Cardiac fibroblast (primary cell): ENCODE measurements at regions not wholly inside any gene's neighbourhood (a gene's known extent, or its start where the extent isn't known, plus 50 kb on each side); places are given as distances from the start of the nearest gene placed in this dataset.
A peak's percentile ranks its signal among the peaks of the same experiment; 100 is the strongest.

Source experiments
- DNase-seq, 2 donors: peaks; one replicate each; pipeline versions ENCODE4 v3.0.0 to v3.0.0-alpha.2; 2010; ENCODE audit warnings: low read depth in 2 of 2
- H3K4me3 ChIP-seq, 2 donors: replicated peaks in 1 of 2; 1 replicate in 1 of 2; 2 replicates in 1 of 2; pipeline ENCODE4 v1.5.1; 2011; ENCODE audit warnings: low read depth in 2 of 2, low read length in 2 of 2, mild to moderate bottlenecking in 2 of 2, moderate library complexity in 1 of 2
- TF ChIP-seq, protein P1 (sequence below): IDR thresholded peaks from one replicate; pipeline ENCODE4 v1.5.1; 2011; ENCODE audit warnings: low read depth, mild to moderate bottlenecking, low read length, inconsistent platforms

DNA sequence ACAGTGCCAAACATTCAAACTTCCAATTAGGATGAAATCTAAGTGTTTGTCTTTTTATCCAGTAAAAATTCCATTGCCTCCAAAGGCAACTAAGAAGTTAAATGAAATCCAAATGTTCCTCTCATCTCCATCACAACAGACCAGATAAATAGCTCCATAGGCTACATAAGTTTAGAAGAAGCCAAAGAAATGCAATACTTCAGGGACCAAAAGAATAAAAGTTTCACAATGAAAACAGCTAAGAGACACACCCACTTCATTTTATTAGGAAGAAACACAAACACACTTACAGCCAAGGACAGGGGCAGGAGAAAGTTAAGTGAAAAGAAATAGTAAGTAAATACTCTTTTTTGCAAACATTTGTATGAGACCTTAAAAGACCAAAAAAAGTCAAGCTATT, 88.5 kb upstream of the CCDC150 start:
- peak; percentile 1 to 2 for DNase-seq
- H3K4me3 ChIP-seq, result no peak overlapping the region
- TF ChIP-seq, protein P1, sequence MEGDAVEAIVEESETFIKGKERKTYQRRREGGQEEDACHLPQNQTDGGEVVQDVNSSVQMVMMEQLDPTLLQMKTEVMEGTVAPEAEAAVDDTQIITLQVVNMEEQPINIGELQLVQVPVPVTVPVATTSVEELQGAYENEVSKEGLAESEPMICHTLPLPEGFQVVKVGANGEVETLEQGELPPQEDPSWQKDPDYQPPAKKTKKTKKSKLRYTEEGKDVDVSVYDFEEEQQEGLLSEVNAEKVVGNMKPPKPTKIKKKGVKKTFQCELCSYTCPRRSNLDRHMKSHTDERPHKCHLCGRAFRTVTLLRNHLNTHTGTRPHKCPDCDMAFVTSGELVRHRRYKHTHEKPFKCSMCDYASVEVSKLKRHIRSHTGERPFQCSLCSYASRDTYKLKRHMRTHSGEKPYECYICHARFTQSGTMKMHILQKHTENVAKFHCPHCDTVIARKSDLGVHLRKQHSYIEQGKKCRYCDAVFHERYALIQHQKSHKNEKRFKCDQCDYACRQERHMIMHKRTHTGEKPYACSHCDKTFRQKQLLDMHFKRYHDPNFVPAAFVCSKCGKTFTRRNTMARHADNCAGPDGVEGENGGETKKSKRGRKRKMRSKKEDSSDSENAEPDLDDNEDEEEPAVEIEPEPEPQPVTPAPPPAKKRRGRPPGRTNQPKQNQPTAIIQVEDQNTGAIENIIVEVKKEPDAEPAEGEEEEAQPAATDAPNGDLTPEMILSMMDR, result no peak

- TF ChIP-seq, protein P1, result no peak
- no peak overlapping the region for H3K4me3 ChIP-seq
- no peak for DNase-seq
Measured at GRCh38 chr2:196555161-196555560, 84.4 kb upstream of the CCDC150 start.

DNA sequence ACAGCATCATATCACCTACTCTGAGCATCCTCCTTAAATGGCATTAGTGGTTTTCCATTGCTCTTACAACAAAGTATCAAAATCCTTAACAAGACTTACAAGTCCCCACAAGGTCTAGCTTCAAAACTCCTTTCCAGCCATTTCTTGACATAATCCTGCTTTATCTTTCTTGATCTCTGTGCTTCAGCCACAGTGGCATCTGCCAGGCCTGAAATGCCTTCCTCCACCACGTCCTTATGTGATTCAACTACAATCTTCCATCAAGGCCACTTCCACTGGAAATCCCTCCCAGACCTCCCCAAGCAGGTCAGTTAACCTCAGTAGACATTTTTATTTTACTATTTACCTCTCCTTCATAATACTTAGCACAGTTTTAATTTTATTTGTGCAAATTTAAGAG, 83.8 kb upstream of the CCDC150 start:
- TF ChIP-seq, protein P1, result no peak
- DNase-seq, result no peak
- H3K4me3 ChIP-seq, result no peak overlapping the region

GRCh38 chr2:196558497-196558896, 81.0 kb upstream of the CCDC150 start:
- H3K4me3 ChIP-seq, result no peak overlapping the region
- TF ChIP-seq, protein P1, result no peak
- DNase-seq, result no peak

- TF ChIP-seq, protein P1, result no peak
- DNase-seq, result no peak
- H3K4me3 ChIP-seq, result no peak overlapping the region
Measured at GRCh38 chr2:196563876-196564275, 75.6 kb upstream of the CCDC150 start.

DNA sequence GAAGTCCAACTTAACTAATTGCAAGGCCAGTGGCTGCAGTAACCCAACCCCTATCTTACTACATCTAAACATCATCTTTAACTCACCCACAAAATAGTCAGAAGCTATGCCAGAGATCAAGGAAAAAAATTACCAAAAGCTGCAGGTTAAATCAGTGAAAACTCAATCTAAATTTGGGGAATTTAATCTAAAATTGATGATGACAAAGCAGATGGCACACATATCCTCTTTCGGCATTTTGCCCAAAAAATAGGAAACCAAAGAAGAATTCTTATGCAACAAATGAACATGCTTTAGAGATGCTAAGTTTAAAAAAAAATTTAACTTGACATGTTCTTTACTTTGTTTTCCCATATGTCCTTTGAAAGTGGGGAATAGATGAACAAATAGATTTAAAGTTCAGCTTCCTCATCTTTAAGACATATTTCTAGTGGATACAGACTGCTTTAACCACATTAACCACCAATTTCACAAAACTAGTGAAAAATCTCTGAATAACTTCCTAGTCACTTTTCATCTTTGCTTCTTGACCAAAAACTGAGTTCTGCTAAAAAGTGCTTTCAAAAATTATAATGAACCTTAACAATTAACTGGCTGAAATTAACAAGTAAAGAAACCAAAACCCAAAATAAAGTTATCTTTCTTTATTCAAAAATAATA, 74.3 kb upstream of the CCDC150 start:
- TF ChIP-seq, protein P1, result no peak
- no peak overlapping the region for H3K4me3 ChIP-seq
- no peak for DNase-seq

DNA sequence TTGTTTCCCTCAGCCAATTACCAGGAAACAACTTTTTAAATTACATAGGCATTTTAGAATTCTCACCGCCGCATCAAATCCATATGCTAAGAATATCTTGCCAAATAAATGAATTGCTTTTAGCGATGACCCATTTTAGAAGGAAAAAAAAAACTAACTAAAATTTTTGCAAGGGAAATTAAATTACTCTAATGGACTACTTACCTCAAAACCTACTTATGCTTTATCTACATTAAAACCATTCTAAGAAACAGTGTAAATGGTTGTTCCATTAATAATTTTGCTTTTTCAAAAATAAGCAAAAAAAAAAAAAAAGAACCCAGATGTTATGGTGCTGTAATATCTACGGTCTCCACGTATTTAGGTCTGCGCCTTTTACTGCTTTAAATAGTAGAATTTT, 73.5 kb upstream of the CCDC150 start:
- TF ChIP-seq, protein P1, result no peak
- DNase-seq, result no peak
- H3K4me3 ChIP-seq, result no peak overlapping the region
